ENCODE measurements at regions not wholly inside any gene's neighbourhood (a gene's known extent, or its start where the extent isn't known, plus 50 kb on each side); places are given as distances from the start of the nearest gene placed in this dataset.

DNA sequence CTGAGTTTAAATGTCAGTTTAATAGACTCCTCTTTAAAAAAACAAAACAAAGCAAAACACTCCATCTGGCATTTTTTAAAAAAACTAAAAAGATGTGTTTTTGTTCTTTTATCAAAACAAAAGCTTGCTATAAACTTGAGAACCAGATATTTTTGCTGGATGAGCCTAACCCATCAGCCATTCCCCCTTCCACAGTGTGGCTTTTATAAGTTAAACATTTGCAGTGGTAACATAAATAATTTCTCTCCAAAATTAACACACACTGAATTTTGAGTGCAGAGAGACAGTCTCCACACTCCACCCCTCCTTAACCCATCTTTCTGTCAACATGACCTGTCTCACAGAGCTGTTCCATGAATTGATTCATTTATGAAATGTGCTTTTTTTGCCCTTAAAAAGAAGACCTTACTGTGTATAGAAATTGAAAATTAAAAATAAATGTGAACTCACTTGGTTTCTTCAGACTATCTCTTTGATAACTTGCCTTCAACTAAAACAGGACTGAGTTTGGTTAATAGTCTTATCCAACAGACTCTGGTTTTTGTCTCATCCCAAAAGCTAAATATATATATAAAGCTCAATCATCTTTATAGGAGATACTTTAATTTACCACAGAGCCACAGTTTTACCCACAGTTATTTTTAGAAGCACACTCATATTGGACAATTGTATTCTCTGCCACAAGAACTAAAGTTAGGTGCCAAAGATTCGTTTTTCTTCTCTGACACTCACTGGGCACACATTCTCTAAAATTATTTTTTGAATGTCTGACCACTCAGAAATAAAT is 64.8 kb upstream of the STK39 start:
- POLR2A ChIA-PET: no interaction called here
- in situ Hi-C loops (cut with MboI): no loop called here
- RAD21 ChIA-PET (ENCODE audit: unreplicated experiment): no interaction called here
- Histone ChIP-seq H3K36me3 (ENCODE audit: control insufficient read depth in 2 of 2, insufficient read depth in 2 of 2, low read length in 1 of 2) (no peaks in the 10 kb centered on the region), H3K4me1 (ENCODE audit: control insufficient read depth, insufficient read depth, low read length) (no peaks in the 10 kb centered on the region), H2AFZ (ENCODE audit: control insufficient read depth, low read depth, low read length) (no peak overlapping the region), H3K27me3 (replicated peaks in 1 of 2; ENCODE audit: control insufficient read depth in 2 of 2, insufficient read depth in 2 of 2, low read length in 1 of 2) (no peaks in the 10 kb centered on the region; a peak in 1 of 4 replicates), H3K4me2 (ENCODE audit: control insufficient read depth, insufficient read depth) (no peak overlapping the region), H4K20me1 (ENCODE audit: control insufficient read depth, insufficient read depth) (no peaks in the 10 kb centered on the region), H3K9ac (ENCODE audit: control insufficient read depth, insufficient read depth, low read length) (no peak overlapping the region), H3K27ac (ENCODE audit: control insufficient read depth, insufficient read depth) (no peak overlapping the region), H3K79me2 (ENCODE audit: control insufficient read depth, insufficient read depth, low read length) (no peaks in the 10 kb centered on the region), H3K9me3 (replicated peaks; ENCODE audit: control insufficient read depth, insufficient read depth, low read length) (no peaks in the 10 kb centered on the region; the same call in 2 of the 3 replicates), H3K4me3 (no peak overlapping the region)
- FAIRE-seq: no peak
- SMC1A ChIA-PET (ENCODE audit: uncharacterized antibody, unreplicated experiment): interaction anchor here (0.6 kb wide), 1 partner anchor 461 kb away, joined by 3 read pairs; no protein-coding TSS in a partner anchor
- WGBS (ENCODE audit: insufficient coverage, insufficient replicate concordance, low lambda C conversion rate, missing lambda C conversion rate): 0% methylated on average over 1 of the region's 1 CpG
- no peak for ATAC-seq
- no TSS peak for BruUV-seq (replicated peaks)
- intact Hi-C loops (cut with micrococcal nuclease; ENCODE audit: unreplicated experiment): no loop called here
- CTCF ChIA-PET: no interaction called here
- no peak for DNase-seq (ENCODE audit: low read depth, low spot score)
- TF ChIP-seq MTA3 (IDR thresholded peaks at IDR 0.05; ENCODE audit: borderline replicate concordance, low read length) (no peak), IKZF2 (IDR thresholded peaks at IDR 0.05) (no peak), RFX5 (IDR thresholded peaks at IDR 0.05; ENCODE audit: low read depth, low read length) (no peak), SIN3A (IDR thresholded peaks at IDR 0.05; ENCODE audit: low read depth, low read length) (no peak), EZH2 (IDR thresholded peaks at IDR 0.05; ENCODE audit: borderline replicate concordance, control insufficient read depth, low read depth, low read length) (no peak), ZZZ3 (IDR thresholded peaks at IDR 0.05; ENCODE audit: control insufficient read depth, insufficient read length, low read depth) (no peak), RBBP5 (conservative IDR thresholded peaks at IDR 0.05) (no peak), HDAC2 (IDR thresholded peaks at IDR 0.05) (no peak), TBL1XR1 (IDR thresholded peaks at IDR 0.05; ENCODE audit: low read depth, low read length) (no peak)
- TF ChIP-seq, protein P1, sequence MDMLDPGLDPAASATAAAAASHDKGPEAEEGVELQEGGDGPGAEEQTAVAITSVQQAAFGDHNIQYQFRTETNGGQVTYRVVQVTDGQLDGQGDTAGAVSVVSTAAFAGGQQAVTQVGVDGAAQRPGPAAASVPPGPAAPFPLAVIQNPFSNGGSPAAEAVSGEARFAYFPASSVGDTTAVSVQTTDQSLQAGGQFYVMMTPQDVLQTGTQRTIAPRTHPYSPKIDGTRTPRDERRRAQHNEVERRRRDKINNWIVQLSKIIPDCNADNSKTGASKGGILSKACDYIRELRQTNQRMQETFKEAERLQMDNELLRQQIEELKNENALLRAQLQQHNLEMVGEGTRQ (IDR thresholded peaks at IDR 0.05; ENCODE audit: borderline replicate concordance, low read depth, low read length): no peak
- TF ChIP-seq, protein P2, sequence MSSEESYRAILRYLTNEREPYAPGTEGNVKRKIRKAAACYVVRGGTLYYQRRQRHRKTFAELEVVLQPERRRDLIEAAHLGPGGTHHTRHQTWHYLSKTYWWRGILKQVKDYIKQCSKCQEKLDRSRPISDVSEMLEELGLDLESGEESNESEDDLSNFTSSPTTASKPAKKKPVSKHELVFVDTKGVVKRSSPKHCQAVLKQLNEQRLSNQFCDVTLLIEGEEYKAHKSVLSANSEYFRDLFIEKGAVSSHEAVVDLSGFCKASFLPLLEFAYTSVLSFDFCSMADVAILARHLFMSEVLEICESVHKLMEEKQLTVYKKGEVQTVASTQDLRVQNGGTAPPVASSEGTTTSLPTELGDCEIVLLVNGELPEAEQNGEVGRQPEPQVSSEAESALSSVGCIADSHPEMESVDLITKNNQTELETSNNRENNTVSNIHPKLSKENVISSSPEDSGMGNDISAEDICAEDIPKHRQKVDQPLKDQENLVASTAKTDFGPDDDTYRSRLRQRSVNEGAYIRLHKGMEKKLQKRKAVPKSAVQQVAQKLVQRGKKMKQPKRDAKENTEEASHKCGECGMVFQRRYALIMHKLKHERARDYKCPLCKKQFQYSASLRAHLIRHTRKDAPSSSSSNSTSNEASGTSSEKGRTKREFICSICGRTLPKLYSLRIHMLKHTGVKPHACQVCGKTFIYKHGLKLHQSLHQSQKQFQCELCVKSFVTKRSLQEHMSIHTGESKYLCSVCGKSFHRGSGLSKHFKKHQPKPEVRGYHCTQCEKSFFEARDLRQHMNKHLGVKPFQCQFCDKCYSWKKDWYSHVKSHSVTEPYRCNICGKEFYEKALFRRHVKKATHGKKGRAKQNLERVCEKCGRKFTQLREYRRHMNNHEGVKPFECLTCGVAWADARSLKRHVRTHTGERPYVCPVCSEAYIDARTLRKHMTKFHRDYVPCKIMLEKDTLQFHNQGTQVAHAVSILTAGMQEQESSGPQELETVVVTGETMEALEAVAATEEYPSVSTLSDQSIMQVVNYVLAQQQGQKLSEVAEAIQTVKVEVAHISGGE (CRISPR knock-in tag; IDR thresholded peaks at IDR 0.05): no peak
- TF ChIP-seq, protein P3, sequence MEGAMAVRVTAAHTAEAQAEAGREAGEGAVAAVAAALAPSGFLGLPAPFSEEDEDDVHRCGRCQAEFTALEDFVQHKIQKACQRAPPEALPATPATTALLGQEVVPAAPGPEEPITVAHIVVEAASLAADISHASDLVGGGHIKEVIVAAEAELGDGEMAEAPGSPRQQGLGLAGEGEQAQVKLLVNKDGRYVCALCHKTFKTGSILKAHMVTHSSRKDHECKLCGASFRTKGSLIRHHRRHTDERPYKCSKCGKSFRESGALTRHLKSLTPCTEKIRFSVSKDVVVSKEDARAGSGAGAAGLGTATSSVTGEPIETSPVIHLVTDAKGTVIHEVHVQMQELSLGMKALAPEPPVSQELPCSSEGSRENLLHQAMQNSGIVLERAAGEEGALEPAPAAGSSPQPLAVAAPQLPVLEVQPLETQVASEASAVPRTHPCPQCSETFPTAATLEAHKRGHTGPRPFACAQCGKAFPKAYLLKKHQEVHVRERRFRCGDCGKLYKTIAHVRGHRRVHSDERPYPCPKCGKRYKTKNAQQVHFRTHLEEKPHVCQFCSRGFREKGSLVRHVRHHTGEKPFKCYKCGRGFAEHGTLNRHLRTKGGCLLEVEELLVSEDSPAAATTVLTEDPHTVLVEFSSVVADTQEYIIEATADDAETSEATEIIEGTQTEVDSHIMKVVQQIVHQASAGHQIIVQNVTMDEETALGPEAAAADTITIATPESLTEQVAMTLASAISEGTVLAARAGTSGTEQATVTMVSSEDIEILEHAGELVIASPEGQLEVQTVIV (IDR thresholded peaks at IDR 0.05; ENCODE audit: borderline replicate concordance, partially characterized antibody): no peak
- TF ChIP-seq, protein P4, sequence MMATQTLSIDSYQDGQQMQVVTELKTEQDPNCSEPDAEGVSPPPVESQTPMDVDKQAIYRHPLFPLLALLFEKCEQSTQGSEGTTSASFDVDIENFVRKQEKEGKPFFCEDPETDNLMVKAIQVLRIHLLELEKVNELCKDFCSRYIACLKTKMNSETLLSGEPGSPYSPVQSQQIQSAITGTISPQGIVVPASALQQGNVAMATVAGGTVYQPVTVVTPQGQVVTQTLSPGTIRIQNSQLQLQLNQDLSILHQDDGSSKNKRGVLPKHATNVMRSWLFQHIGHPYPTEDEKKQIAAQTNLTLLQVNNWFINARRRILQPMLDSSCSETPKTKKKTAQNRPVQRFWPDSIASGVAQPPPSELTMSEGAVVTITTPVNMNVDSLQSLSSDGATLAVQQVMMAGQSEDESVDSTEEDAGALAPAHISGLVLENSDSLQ (IDR thresholded peaks at IDR 0.05): no peak
